ENCODE measurements at regions not wholly inside any gene's neighbourhood (a gene's known extent, or its start where the extent isn't known, plus 50 kb on each side); places are given as distances from the start of the nearest gene placed in this dataset. TPM values are rescaled to one million over a fixed set of nuclear protein-coding genes. Genes with fewer than 3 reads are reported as not detected.
A peak's percentile ranks its signal among the peaks of the same experiment; 100 is the strongest.

DNA sequence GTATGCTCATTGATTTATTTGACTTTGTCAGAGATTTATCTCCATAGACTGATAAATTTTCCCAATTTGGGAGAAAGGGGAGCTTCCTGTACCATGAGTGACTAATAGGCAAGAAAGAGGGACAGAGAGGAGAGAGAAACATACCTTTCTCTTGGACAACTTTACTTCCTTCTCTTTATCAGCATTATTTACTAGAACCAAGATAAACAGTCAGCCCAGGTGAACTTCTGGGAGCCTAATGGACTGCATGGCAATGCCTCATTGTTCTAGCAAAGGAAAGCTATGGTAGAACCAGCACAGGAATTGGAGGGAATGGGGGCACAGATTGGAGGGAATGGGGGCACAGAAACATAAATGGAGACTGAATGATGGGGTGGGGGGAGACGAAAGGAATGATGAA, 63.4 kb upstream of the STXBP6 start:
- Histone ChIP-seq H3K4me1 (ENCODE audit: control insufficient read depth, insufficient read depth, low read length) (peaks cover 29% of the 10 kb centered on the region), H3K27me3 (ENCODE audit: control insufficient read depth, insufficient read depth, low read length) (no peaks in the 10 kb centered on the region), H3K9ac (ENCODE audit: low read depth, low read length) (no peak overlapping the region), H3K4me2 (ENCODE audit: low read length) (no peak overlapping the region), H3K36me3 (ENCODE audit: insufficient read depth, low read length) (no peaks in the 10 kb centered on the region), H3K4me3 (ENCODE audit: low read length) (no peak overlapping the region), H3K9me3 (replicated peaks; ENCODE audit: low read length) (no peaks in the 10 kb centered on the region)

DNA sequence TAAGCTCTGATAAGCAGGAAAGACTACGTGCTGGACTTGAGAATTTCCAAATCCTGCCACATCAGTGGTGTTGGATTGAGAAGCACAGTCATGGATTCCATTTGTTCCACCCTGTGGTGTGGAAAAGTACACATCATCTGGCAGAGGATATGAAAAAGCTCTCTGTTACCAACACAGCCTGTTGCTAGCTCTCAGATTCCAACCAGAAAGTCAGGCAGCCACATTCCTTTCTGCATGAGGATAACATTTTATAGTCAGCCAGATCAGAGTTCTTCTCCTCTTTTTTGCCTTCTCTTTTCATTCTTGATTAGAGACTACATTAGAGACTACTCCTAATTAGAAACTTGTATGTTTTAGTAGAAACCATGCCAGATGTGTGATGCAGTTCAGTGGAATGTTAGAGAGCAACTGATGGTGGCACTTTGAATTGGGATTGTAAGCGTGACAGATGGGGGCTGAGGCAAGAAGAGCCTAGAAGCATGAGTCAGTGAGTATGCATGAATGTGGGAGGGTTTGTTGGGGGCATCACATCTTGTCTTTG, 61.2 kb upstream of the STXBP6 start:
- H3K9me3 ChIP-seq (replicated peaks; ENCODE audit: low read length) = no peaks in the 10 kb centered on the region
- H3K9ac ChIP-seq (ENCODE audit: low read depth, low read length) = peak overlapping the region; percentile 74
- peaks cover 29% of the 10 kb centered on the region for H3K4me1 ChIP-seq (ENCODE audit: control insufficient read depth, insufficient read depth, low read length)
- H3K4me2 ChIP-seq (ENCODE audit: low read length) = peak overlapping the region; percentile 67
- H3K27me3 ChIP-seq (ENCODE audit: control insufficient read depth, insufficient read depth, low read length) = no peaks in the 10 kb centered on the region
- no peak overlapping the region for H3K4me3 ChIP-seq (ENCODE audit: low read length)
- no peaks in the 10 kb centered on the region for H3K36me3 ChIP-seq (ENCODE audit: insufficient read depth, low read length)

GRCh38 chr14:25110106-25110505, 60.2 kb upstream of the STXBP6 start:
- H3K36me3 ChIP-seq (ENCODE audit: insufficient read depth, low read length) = no peaks in the 10 kb centered on the region
- H3K9ac ChIP-seq (ENCODE audit: low read depth, low read length) = peak overlapping the region; percentile 74
- no peak overlapping the region for H3K4me3 ChIP-seq (ENCODE audit: low read length)
- peaks cover 29% of the 10 kb centered on the region for H3K4me1 ChIP-seq (ENCODE audit: control insufficient read depth, insufficient read depth, low read length)
- no peaks in the 10 kb centered on the region for H3K9me3 ChIP-seq (replicated peaks; ENCODE audit: low read length)
- no peaks in the 10 kb centered on the region for H3K27me3 ChIP-seq (ENCODE audit: control insufficient read depth, insufficient read depth, low read length)
- peak overlapping the region; percentile 67 for H3K4me2 ChIP-seq (ENCODE audit: low read length)

DNA sequence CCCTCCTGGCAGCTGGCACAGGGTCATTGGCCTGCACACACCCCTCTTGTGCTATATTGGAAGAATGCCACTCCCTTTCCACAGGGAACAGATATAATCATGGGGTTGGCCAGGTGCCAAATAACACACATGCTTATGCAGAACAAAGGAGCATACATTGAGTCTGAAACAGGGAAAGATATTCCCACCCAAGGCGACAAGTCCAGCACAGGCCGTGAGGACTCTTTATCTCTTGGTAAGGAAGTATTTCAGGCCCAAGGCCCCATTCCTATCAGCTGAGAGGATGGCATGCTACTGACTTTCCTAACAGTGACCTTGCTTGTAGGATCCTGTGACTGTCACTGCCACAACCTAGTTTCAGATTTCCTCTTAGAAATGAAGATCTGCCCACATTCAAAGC, 59.0 kb upstream of the STXBP6 start:
- Histone ChIP-seq H3K4me3 (ENCODE audit: low read length) (no peak overlapping the region), H3K9me3 (replicated peaks; ENCODE audit: low read length) (no peaks in the 10 kb centered on the region), H3K27me3 (ENCODE audit: control insufficient read depth, insufficient read depth, low read length) (no peaks in the 10 kb centered on the region)

GRCh38 chr14:25108291-25108690, 58.3 kb upstream of the STXBP6 start:
- Histone ChIP-seq H3K4me2 (ENCODE audit: low read length) (no peak overlapping the region), H3K9me3 (replicated peaks; ENCODE audit: low read length) (no peaks in the 10 kb centered on the region), H3K4me1 (ENCODE audit: control insufficient read depth, insufficient read depth, low read length) (peaks cover 29% of the 10 kb centered on the region), H3K9ac (ENCODE audit: low read depth, low read length) (no peak overlapping the region), H3K4me3 (ENCODE audit: low read length) (no peak overlapping the region), H3K27me3 (ENCODE audit: control insufficient read depth, insufficient read depth, low read length) (no peaks in the 10 kb centered on the region), H3K36me3 (ENCODE audit: insufficient read depth, low read length) (no peaks in the 10 kb centered on the region)

More for the DNA sequence above, 59.0 kb upstream of the STXBP6 start:
- H3K9ac ChIP-seq (ENCODE audit: low read depth, low read length) = peak overlapping the region; percentile 10
- H3K4me1 ChIP-seq (ENCODE audit: control insufficient read depth, insufficient read depth, low read length) = peaks cover 29% of the 10 kb centered on the region
- no peak overlapping the region for H3K4me2 ChIP-seq (ENCODE audit: low read length)
- H3K36me3 ChIP-seq (ENCODE audit: insufficient read depth, low read length) = no peaks in the 10 kb centered on the region

DNA sequence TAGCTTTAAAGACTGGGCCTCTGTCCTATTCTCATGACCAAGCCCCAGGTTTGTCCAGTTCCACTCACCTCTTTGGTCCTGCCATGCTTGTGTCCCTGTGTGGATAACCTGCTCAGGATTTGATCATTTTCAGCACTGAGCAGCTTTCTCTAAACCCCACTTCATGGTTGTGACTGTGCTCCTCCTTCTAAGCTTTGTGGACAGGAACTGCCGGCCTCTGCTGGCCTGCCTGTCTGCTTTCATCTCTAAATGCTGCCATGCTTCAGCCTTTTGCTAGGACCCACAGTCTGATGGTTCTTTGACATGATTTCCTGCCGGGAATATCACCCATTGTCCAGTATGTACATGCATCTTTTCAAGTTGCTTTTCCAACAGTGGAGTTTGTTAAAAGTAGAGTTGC, 53.9 kb upstream of the STXBP6 start:
- Histone ChIP-seq H3K9ac (ENCODE audit: low read depth, low read length) (no peak overlapping the region), H3K4me3 (ENCODE audit: low read length) (no peak overlapping the region), H3K27me3 (ENCODE audit: control insufficient read depth, insufficient read depth, low read length) (no peaks in the 10 kb centered on the region), H3K4me2 (ENCODE audit: low read length) (no peak overlapping the region), H3K9me3 (replicated peaks; ENCODE audit: low read length) (no peaks in the 10 kb centered on the region), H3K4me1 (ENCODE audit: control insufficient read depth, insufficient read depth, low read length) (peaks cover 3% of the 10 kb centered on the region), H3K36me3 (ENCODE audit: insufficient read depth, low read length) (no peaks in the 10 kb centered on the region)

DNA sequence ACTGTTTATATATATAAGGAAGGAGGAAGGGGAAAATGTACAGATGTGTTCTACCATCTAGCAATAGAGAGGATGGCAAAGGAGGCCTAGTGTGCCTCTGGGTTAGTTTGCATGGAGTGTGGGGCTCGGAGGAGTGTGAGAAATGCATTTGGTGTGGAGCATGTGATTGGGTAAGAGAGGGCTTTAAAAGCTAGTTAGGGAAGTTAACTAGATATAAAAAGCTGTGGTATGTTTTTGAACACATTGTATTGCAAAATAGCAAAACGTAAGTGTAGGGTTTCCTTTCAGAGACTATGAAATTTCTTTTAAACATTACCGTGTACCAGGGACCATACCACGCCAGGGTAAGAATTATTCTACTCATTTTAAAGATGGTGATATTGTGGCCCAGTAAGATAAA, 53.3 kb upstream of the STXBP6 start:
- Histone ChIP-seq H3K36me3 (ENCODE audit: insufficient read depth, low read length) (no peaks in the 10 kb centered on the region), H3K9me3 (replicated peaks; ENCODE audit: low read length) (no peaks in the 10 kb centered on the region), H3K27me3 (ENCODE audit: control insufficient read depth, insufficient read depth, low read length) (no peaks in the 10 kb centered on the region), H3K9ac (ENCODE audit: low read depth, low read length) (no peak overlapping the region), H3K4me1 (ENCODE audit: control insufficient read depth, insufficient read depth, low read length) (no peaks in the 10 kb centered on the region), H3K4me3 (ENCODE audit: low read length) (no peak overlapping the region), H3K4me2 (ENCODE audit: low read length) (no peak overlapping the region)

DNA sequence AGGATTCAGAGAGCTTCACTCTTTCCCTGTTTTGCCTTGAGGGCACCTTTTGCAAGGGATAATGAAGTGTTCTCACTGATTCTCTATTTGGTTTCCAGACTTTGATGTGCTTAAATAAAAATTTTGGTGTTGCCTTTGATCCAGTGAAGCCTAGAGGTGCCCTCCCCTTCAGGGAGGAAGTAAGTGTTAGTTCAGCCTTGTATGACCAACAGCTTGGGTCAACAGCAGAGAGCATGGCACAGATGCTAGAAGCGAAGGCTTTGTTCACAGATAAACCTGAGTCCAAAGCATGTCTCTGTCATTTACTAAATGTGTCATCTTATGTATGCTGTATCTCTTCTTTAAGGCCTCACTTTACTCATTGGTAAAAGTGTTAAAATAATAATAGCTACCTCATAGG, 52.8 kb upstream of the STXBP6 start:
- no peaks in the 10 kb centered on the region for H3K36me3 ChIP-seq (ENCODE audit: insufficient read depth, low read length)
- H3K27me3 ChIP-seq (ENCODE audit: control insufficient read depth, insufficient read depth, low read length) = no peaks in the 10 kb centered on the region
- no peaks in the 10 kb centered on the region for H3K4me1 ChIP-seq (ENCODE audit: control insufficient read depth, insufficient read depth, low read length)
- H3K9me3 ChIP-seq (replicated peaks; ENCODE audit: low read length) = no peaks in the 10 kb centered on the region
- H3K4me2 ChIP-seq (ENCODE audit: low read length) = no peak overlapping the region
- H3K4me3 ChIP-seq (ENCODE audit: low read length) = no peak overlapping the region
- H3K9ac ChIP-seq (ENCODE audit: low read depth, low read length) = no peak overlapping the region

DNA sequence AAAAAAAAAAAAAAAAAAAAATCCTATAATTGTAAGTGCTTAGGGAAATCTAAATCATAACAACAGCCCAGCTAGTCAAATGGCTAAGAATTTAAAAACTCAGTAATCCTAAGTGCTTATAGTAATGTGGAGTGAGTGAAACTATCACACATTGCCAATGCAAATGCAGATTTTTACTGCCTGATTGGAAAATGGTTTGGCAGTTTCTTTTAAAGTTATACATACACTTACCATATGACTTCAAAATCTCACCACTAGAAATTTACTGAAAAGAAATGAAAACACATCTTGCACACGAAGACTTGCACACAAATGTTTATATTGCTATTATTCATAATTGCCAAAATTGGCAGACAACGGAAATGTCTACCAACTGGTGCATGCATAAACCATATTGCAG, 51.3 kb upstream of the STXBP6 start:
- no peaks in the 10 kb centered on the region for H3K4me1 ChIP-seq (ENCODE audit: control insufficient read depth, insufficient read depth, low read length)
- H3K4me3 ChIP-seq (ENCODE audit: low read length) = no peak overlapping the region
- H3K27me3 ChIP-seq (ENCODE audit: control insufficient read depth, insufficient read depth, low read length) = no peaks in the 10 kb centered on the region
- H3K9ac ChIP-seq (ENCODE audit: low read depth, low read length) = no peak overlapping the region
- H3K4me2 ChIP-seq (ENCODE audit: low read length) = no peak overlapping the region
- no peaks in the 10 kb centered on the region for H3K36me3 ChIP-seq (ENCODE audit: insufficient read depth, low read length)
- no peaks in the 10 kb centered on the region for H3K9me3 ChIP-seq (replicated peaks; ENCODE audit: low read length)

Small RNA genes lying in the stretch of these regions (small RNA-seq; reads per million reads assigned to genes)
- gene HMGN2P6 = not detected
